T-cell (primary cell): ENCODE measurements at regions not wholly inside any gene's neighbourhood (a gene's known extent, or its start where the extent isn't known, plus 50 kb on each side); places are given as distances from the start of the nearest gene placed in this dataset.
"Not testable (repeated sequence)": the region's sequence is repeated elsewhere in the genome, so short reads cannot be mapped to it uniquely, and the experiment has no call there.

ENCODE experiments used
- ATAC-seq, 4 experiments: fragments of 200-7000 bp in 3 of 4; fragments of 150-1000 bp in 1 of 4; cut with Tn5 transposase; replicated peaks in 1 of 4; 1 replicate in 3 of 4; 2 replicates in 1 of 4; pipeline ENCODE4 v1.10.0; 2021; ENCODE audit warnings: moderate library complexity in 3 of 4, mild to moderate bottlenecking in 2 of 4, moderate number of reproducible peaks in 1 of 4
- CTCF ChIA-PET, 2 donors: fragments of 300-600 bp; sonication (Branson Sonifier 250); formaldehyde crosslinking; loops; one replicate each; lab custom pipeline; 2022; ENCODE audit warnings: antibody characterized with exemption in 2 of 2; lab: Charles Lee
- POLR2A ChIA-PET, 2 donors: fragments of 300-600 bp; sonication (Branson Sonifier 250); formaldehyde crosslinking; loops; one replicate each; lab custom pipeline; 2022; ENCODE audit warnings: antibody characterized with exemption in 2 of 2; lab: Charles Lee
- DNase-seq, 35 experiments: peaks; one replicate each; pipeline versions ENCODE4 v3.0.0 to v3.0.0-alpha.2; 2013 to 2023
- H3K27ac ChIP-seq: one replicate; pipeline ENCODE4 v1.5.1; 2013; ENCODE audit warnings: low read length
- H3K27me3 ChIP-seq, 2 experiments: replicated peaks in 1 of 2; 1 replicate in 1 of 2; 2 replicates in 1 of 2; pipeline versions ENCODE4 v1.6.1 to v1.7.0; 2013; ENCODE audit warnings: low read length in 1 of 2, mixed read lengths in 1 of 2; ENCODE audit not compliant: control insufficient read depth in 2 of 2, insufficient read depth in 2 of 2; ENCODE audit errors: extremely low read depth in 1 of 2
- H3K36me3 ChIP-seq, 2 donors: 1 replicate in 1 of 2; 2 replicates in 1 of 2; pipeline versions ENCODE4 v1.6.1 to v1.7.0; 2013; ENCODE audit warnings: low read length in 1 of 2; ENCODE audit not compliant: control insufficient read depth in 2 of 2, insufficient read depth in 1 of 2; ENCODE audit errors: extremely low read depth in 1 of 2
- H3K4me1 ChIP-seq, 2 experiments: 1 replicate in 1 of 2; 2 replicates in 1 of 2; pipeline versions ENCODE4 v1.6.1 to v1.7.0; 2013; ENCODE audit warnings: low read length in 2 of 2, mixed read lengths in 1 of 2; ENCODE audit not compliant: insufficient read depth in 2 of 2, control insufficient read depth in 1 of 2; ENCODE audit errors: extremely low read depth in 1 of 2
- H3K4me3 ChIP-seq, 2 donors: 1 replicate in 1 of 2; 2 replicates in 1 of 2; pipeline versions ENCODE4 v1.5.1 to v1.7.0; 2013; ENCODE audit warnings: mild to moderate bottlenecking in 2 of 2, low read length in 1 of 2, moderate library complexity in 1 of 2; ENCODE audit not compliant: control insufficient read depth in 1 of 2; ENCODE audit errors: extremely low read depth in 1 of 2
- H3K9me3 ChIP-seq: 2 replicates; pipeline ENCODE4 v1.7.0; 2013
- H3K27ac Mint-ChIP-seq, 2 donors: one replicate each; pipeline ENCODE4 v1.8.0; 2020 to 2021; ENCODE audit warnings: mild to moderate bottlenecking in 2 of 2, mixed read lengths in 2 of 2
- H3K27me3 Mint-ChIP-seq, 2 donors: one replicate each; pipeline ENCODE4 v1.8.0; 2021 to 2022; ENCODE audit warnings: mixed read lengths in 2 of 2
- H3K36me3 Mint-ChIP-seq: one replicate; pipeline ENCODE4 v1.8.0; 2021; ENCODE audit warnings: mixed read lengths
- H3K4me1 Mint-ChIP-seq, 3 donors: one replicate each; pipeline ENCODE4 v1.8.0; 2020 to 2022; ENCODE audit warnings: mixed read lengths in 3 of 3, mild to moderate bottlenecking in 1 of 3
- H3K4me3 Mint-ChIP-seq, 3 donors: one replicate each; pipeline ENCODE4 v1.8.0; 2020 to 2022; ENCODE audit warnings: mild to moderate bottlenecking in 3 of 3, mixed read lengths in 3 of 3, moderate library complexity in 3 of 3
- H3K9me3 Mint-ChIP-seq, 3 donors: one replicate each; pipeline ENCODE4 v1.8.0; 2020 to 2022; ENCODE audit warnings: mixed read lengths in 3 of 3
- WGBS: methylation state at CpG from one replicate; pipeline ENCODE4 v1.1.5; 2013; ENCODE audit warnings: missing lambda C conversion rate; ENCODE audit not compliant: insufficient coverage; 5-methylcytosine and 5-hydroxymethylcytosine counted together

GRCh38 chr3:151539599-151539998, 78.7 kb upstream of the IGSF10 start:
- Mint-ChIP-seq H3K9me3 (no peaks in the 10 kb centered on the region), H3K4me1 (no peaks in the 10 kb centered on the region), H3K27me3 (no peaks in the 10 kb centered on the region), H3K27ac (no peak overlapping the region), H3K36me3 (no peaks in the 10 kb centered on the region), H3K4me3 (no peak overlapping the region)
- ChIA-PET POLR2A (no interaction called here), CTCF (no interaction called here)
- DNase-seq (no peak), ATAC-seq (no peak)
- Histone ChIP-seq H3K27me3 (no peaks in the 10 kb centered on the region), H3K27ac (no peak overlapping the region), H3K4me1 (no peaks in the 10 kb centered on the region), H3K36me3 (no peaks in the 10 kb centered on the region), H3K9me3 (no peaks in the 10 kb centered on the region), H3K4me3 (no peak overlapping the region)
- no CpG with 5 or more reads among the region's 3 CpGs for WGBS

DNA sequence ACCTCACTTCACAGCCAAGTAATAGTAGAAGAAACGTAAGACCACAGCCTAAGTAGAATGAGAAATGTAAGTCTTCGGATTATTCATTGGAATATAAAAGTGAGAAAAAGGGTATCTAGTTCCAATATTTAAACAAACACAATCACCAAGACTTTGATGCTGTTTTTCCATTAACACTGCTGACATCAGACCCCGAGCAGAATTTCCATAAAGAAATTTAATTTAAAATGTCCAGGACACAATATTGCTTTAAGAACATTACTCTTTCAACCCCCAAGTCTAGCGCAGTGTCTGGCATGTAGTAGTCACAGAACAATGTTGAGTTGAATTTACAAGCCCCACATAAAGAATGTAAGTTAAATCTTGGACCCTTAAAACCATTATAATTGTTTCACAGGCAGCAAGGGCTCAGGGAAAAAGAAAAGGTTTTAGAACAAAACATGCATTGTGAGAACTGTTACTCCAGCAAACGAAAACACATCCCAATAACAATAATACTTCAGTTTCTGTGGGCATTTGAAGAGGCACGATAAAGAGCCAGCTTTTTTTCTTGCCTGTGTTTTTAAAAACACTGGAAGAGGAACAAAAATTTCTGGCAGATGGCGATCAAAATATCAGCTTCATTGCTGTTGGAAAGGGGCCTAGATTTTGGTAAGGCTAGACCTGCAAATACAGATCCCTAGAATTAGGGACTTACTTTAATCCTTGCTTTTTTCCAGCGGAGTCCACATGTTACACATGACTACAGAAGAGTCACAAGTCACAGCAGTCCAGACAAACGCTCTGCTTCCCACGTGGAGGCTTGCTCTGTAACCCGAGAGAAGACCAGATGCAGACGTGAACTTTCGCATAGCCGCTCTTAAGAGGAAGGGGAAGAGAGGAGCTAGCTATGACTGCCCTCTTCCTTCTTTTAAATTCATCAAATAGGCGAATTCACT, 77.9 kb upstream of the IGSF10 start:
- Histone ChIP-seq H3K4me1 (no peaks in the 10 kb centered on the region), H3K27ac (no peak overlapping the region), H3K4me3 (no peak overlapping the region), H3K36me3 (no peaks in the 10 kb centered on the region), H3K9me3 (no peaks in the 10 kb centered on the region), H3K27me3 (no peaks in the 10 kb centered on the region)
- ATAC-seq, result no peak
- H3K27me3 Mint-ChIP-seq, result no peaks in the 10 kb centered on the region
- DNase-seq, result no peak
- ChIA-PET POLR2A (no interaction called here), CTCF (no interaction called here)
- H3K36me3 Mint-ChIP-seq, result no peaks in the 10 kb centered on the region
- no peak overlapping the region for H3K4me3 Mint-ChIP-seq
- H3K4me1 Mint-ChIP-seq, result no peaks in the 10 kb centered on the region
- WGBS, result 56% methylated on average over 5 of the region's 15 CpGs
- no peaks in the 10 kb centered on the region for H3K9me3 Mint-ChIP-seq
- H3K27ac Mint-ChIP-seq, result no peak overlapping the region

DNA sequence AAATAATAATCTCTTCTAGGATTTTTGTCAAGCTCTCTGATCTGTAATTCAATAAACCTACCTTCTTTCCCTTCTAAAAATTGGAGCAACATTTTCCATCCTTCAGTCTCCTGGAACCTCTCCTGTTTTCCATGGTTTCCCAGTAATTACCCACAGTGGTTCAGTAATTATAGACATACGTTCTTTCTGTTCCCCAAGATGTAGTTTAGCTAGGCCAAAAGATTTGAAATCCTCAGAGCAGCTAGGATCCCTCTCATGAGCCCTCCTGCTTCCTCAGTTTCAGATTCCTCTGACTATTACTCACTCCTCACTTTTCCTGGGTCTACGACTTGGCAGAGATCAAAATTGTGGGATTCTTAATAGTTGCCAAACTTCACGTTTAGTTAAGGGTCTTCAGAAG, 76.9 kb upstream of the IGSF10 start:
- no peak overlapping the region for H3K27ac ChIP-seq
- H3K4me1 ChIP-seq, result no peaks in the 10 kb centered on the region
- H3K4me3 ChIP-seq, result no peak overlapping the region
- POLR2A ChIA-PET, result no interaction called here
- no peaks in the 10 kb centered on the region for H3K27me3 ChIP-seq
- Mint-ChIP-seq H3K4me3 (no peak overlapping the region), H3K27me3 (no peaks in the 10 kb centered on the region), H3K27ac (no peak overlapping the region), H3K36me3 (no peaks in the 10 kb centered on the region), H3K4me1 (no peaks in the 10 kb centered on the region), H3K9me3 (peaks cover 0 to 4% (median 4%) of the 10 kb centered on the region in 3 donors)
- H3K36me3 ChIP-seq, result no peaks in the 10 kb centered on the region
- no peak for DNase-seq
- CTCF ChIA-PET, result no interaction called here
- no peak for ATAC-seq
- 40% methylated on average over 1 of the region's 3 CpGs for WGBS
- H3K9me3 ChIP-seq, result no peaks in the 10 kb centered on the region

- H3K9me3 Mint-ChIP-seq, result peaks cover 0 to 2% (median 0%) of the 10 kb centered on the region in 3 donors
- ATAC-seq (no peak), DNase-seq (no peak)
- Histone ChIP-seq H3K4me3 (no peak overlapping the region), H3K36me3 (no peaks in the 10 kb centered on the region), H3K27me3 (peaks cover 0 to 3% of the 10 kb centered on the region in 2 experiments), H3K4me1 (no peaks in the 10 kb centered on the region), H3K27ac (no peak overlapping the region), H3K9me3 (no peaks in the 10 kb centered on the region)
- no peak overlapping the region for H3K27ac Mint-ChIP-seq
- H3K27me3 Mint-ChIP-seq, result peaks cover 4 to 18% of the 10 kb centered on the region in 2 donors
- WGBS, result no CpG with 5 or more reads among the region's 2 CpGs
- H3K4me1 Mint-ChIP-seq, result no peaks in the 10 kb centered on the region
- POLR2A ChIA-PET, result no interaction called here
- no peaks in the 10 kb centered on the region for H3K36me3 Mint-ChIP-seq
- H3K4me3 Mint-ChIP-seq, result no peak overlapping the region
- CTCF ChIA-PET, result no interaction called here
Measured at GRCh38 chr3:151526757-151527156, 65.9 kb upstream of the IGSF10 start.

GRCh38 chr3:151520105-151520504, 59.2 kb upstream of the IGSF10 start:
- no peak for ATAC-seq
- Histone ChIP-seq H3K9me3 (no peaks in the 10 kb centered on the region), H3K27ac (no peak overlapping the region), H3K36me3 (no peaks in the 10 kb centered on the region), H3K4me1 (no peaks in the 10 kb centered on the region), H3K27me3 (no peaks in the 10 kb centered on the region), H3K4me3 (no peak overlapping the region)
- Mint-ChIP-seq H3K4me3 (no peak overlapping the region), H3K36me3 (no peaks in the 10 kb centered on the region), H3K9me3 (peaks cover 3 to 13% (median 5%) of the 10 kb centered on the region in 3 donors), H3K27ac (no peak overlapping the region), H3K4me1 (no peaks in the 10 kb centered on the region), H3K27me3 (peaks cover 12 to 15% of the 10 kb centered on the region in 2 donors)
- ChIA-PET POLR2A (no interaction called here), CTCF (interaction anchor here in 1 of 2 donors (1.0 kb wide), 1 partner anchor 8 kb away, joined by 3 read pairs; no protein-coding TSS in a partner anchor)
- DNase-seq, result no peak
- WGBS, result no CpG with 5 or more reads among the region's 1 CpG

GRCh38 chr3:151511433-151511832, 50.6 kb upstream of the IGSF10 start:
- H3K4me1 Mint-ChIP-seq, POLR2A ChIA-PET: not testable (repeated sequence)

More at GRCh38 chr3:151511433-151511832, 50.6 kb upstream of the IGSF10 start:
- H3K27me3 ChIP-seq, H3K4me3 ChIP-seq, H3K36me3 Mint-ChIP-seq, H3K27me3 Mint-ChIP-seq, H3K9me3 Mint-ChIP-seq, H3K9me3 ChIP-seq, ATAC-seq, H3K36me3 ChIP-seq, H3K4me3 Mint-ChIP-seq, CTCF ChIA-PET, H3K27ac Mint-ChIP-seq, H3K27ac ChIP-seq, DNase-seq, H3K4me1 ChIP-seq: not testable (repeated sequence)
- WGBS, result no CpG with 5 or more reads among the region's 2 CpGs
